Left colon (tissue), 2 donors: ENCODE measurements at regions not wholly inside any gene's neighbourhood (a gene's known extent, or its start where the extent isn't known, plus 50 kb on each side); places are given as distances from the start of the nearest gene placed in this dataset.
"Not testable (repeated sequence)": the region's sequence is repeated elsewhere in the genome, so short reads cannot be mapped to it uniquely, and the experiment has no call there.

Experiments
- ATAC-seq: fragments of 200-7000 bp; cut with Tn5 transposase; one replicate; pipeline ENCODE4 v1.9.1; 2020; ENCODE audit warnings: mild to moderate bottlenecking, moderate library complexity
- DNase-seq, 2 donors: peaks; one replicate each; pipeline ENCODE4 v3.0.0-alpha.2; 2020
- intact Hi-C, 2 donors: fragments of 100-400 bp; cut with DNase I in 1 of 2; cut with micrococcal nuclease in 1 of 2; formaldehyde crosslinking; loops; one replicate each; pipeline versions ENCODE4 v1.11.2 to v1.14.0; 2022; cut with DNase I, micrococcal nuclease
- donor health status: DM: no; HTN: no; CAD: no.
- donor health status: DM: yes; HTN: yes; CAD: no.

GRCh38 chrX:76509775-76510174 is 82.3 kb downstream of the MAGEE1 start:
- DNase-seq (no peak), ATAC-seq (no peak)
- intact Hi-C loops: no loop called here

GRCh38 chrX:76517544-76517943 is 90.0 kb downstream of the MAGEE1 start:
- DNase-seq (no peak), ATAC-seq (no peak)
- intact Hi-C loops: no loop called here

GRCh38 chrX:76520273-76521054 is 93.0 kb downstream of the MAGEE1 start:
- intact Hi-C loops: no loop called here
- DNase-seq (no peak), ATAC-seq (no peak)

- intact Hi-C loops: not testable (repeated sequence)
Measured at GRCh38 chrX:76535675-76536074, 108.2 kb downstream of the MAGEE1 start.

GRCh38 chrX:76538860-76539259 is 111.3 kb downstream of the MAGEE1 start:
- intact Hi-C loops: no loop called here
- ATAC-seq (no peak), DNase-seq (no peak)

More at GRCh38 chrX:76535675-76536074, 108.2 kb downstream of the MAGEE1 start:
- DNase-seq, ATAC-seq: not testable (repeated sequence)

GRCh38 chrX:76543381-76543780 is 115.9 kb downstream of the MAGEE1 start:
- intact Hi-C loops, DNase-seq, ATAC-seq: not testable (repeated sequence)

- intact Hi-C loops: no loop called here
- DNase-seq (no peak), ATAC-seq (no peak)
Measured at GRCh38 chrX:76550016-76550415, 122.5 kb downstream of the MAGEE1 start.

GRCh38 chrX:76555269-76555668 is 127.8 kb downstream of the MAGEE1 start:
- DNase-seq (no peak), ATAC-seq (no peak)
- intact Hi-C loops: no loop called here

- ATAC-seq (no peak), DNase-seq (peak in 1 of 2 donors; percentile 6)
- intact Hi-C loops: no loop called here
Measured at GRCh38 chrX:76555816-76556215, 128.3 kb downstream of the MAGEE1 start.

- ATAC-seq, intact Hi-C loops: not testable (repeated sequence)
Measured at GRCh38 chrX:76564842-76565241, 137.3 kb downstream of the MAGEE1 start.

GRCh38 chrX:76605390-76605789 is 177.9 kb downstream of the MAGEE1 start:
- intact Hi-C loops: no loop called here
- DNase-seq (no peak), ATAC-seq (no peak)

More at GRCh38 chrX:76564842-76565241, 137.3 kb downstream of the MAGEE1 start:
- not testable (repeated sequence) for DNase-seq

- intact Hi-C loops: no loop called here
- ATAC-seq: no peak
Measured at GRCh38 chrX:76617020-76617419, 189.5 kb downstream of the MAGEE1 start.

GRCh38 chrX:76643590-76643989 is 216.1 kb downstream of the MAGEE1 start:
- DNase-seq (no peak), ATAC-seq (no peak)
- intact Hi-C loops: no loop called here

More at GRCh38 chrX:76617020-76617419, 189.5 kb downstream of the MAGEE1 start:
- no peak for DNase-seq

GRCh38 chrX:76651369-76651768 is 223.9 kb downstream of the MAGEE1 start:
- DNase-seq, ATAC-seq, intact Hi-C loops: not testable (repeated sequence)

GRCh38 chrX:76657499-76657898 is 230.0 kb downstream of the MAGEE1 start:
- intact Hi-C loops: no loop called here
- no peak for ATAC-seq
- no peak for DNase-seq
